Calu3 (cell line): ENCODE measurements at regions not wholly inside any gene's neighbourhood (a gene's known extent, or its start where the extent isn't known, plus 50 kb on each side); places are given as distances from the start of the nearest gene placed in this dataset.

Source experiments
- BruUV-seq: library from RNA; stranded (reverse); fragments of 400-500 nt; replicated peaks from 2 replicates; lab custom pipeline; 2021; lab: Mats Ljungman, UMichigan
- CTCF ChIA-PET: fragments of 300-600 bp; sonication (Branson Sonifier 250); formaldehyde crosslinking; loops from one replicate; lab custom pipeline; 2022; ENCODE audit warnings: antibody characterized with exemption; lab: Charles Lee
- DNase-seq: peaks from one replicate; pipeline ENCODE4 v3.0.0; 2022
- H3K27ac Mint-ChIP-seq: one replicate; pipeline ENCODE4 v1.8.0; 2022; ENCODE audit warnings: mixed read lengths; ENCODE audit not compliant: unreplicated experiment
- H3K27me3 Mint-ChIP-seq: one replicate; pipeline ENCODE4 v1.8.0; 2022; ENCODE audit warnings: mixed read lengths; ENCODE audit not compliant: unreplicated experiment
- H3K36me3 Mint-ChIP-seq: one replicate; pipeline ENCODE4 v1.8.0; 2022; ENCODE audit warnings: mild to moderate bottlenecking, moderate library complexity, mixed read lengths; ENCODE audit not compliant: insufficient read depth, unreplicated experiment
- H3K4me1 Mint-ChIP-seq: one replicate; pipeline ENCODE4 v1.8.0; 2022; ENCODE audit warnings: mild to moderate bottlenecking, low read depth, mixed read lengths; ENCODE audit not compliant: unreplicated experiment
- H3K4me3 Mint-ChIP-seq: one replicate; pipeline ENCODE4 v1.8.0; 2022; ENCODE audit warnings: mild to moderate bottlenecking, low read depth, moderate library complexity, mixed read lengths; ENCODE audit not compliant: unreplicated experiment
- H3K9me3 Mint-ChIP-seq: one replicate; pipeline ENCODE4 v1.8.0; 2022; ENCODE audit warnings: low read depth, mixed read lengths; ENCODE audit not compliant: unreplicated experiment
- CTCF ChIP-seq: fragments of 200-600 bp; IDR thresholded peaks from one replicate; pipeline ENCODE4 v1.8.0; 2022; ENCODE audit warnings: antibody characterized with exemption; ENCODE audit not compliant: unreplicated experiment
- intact Hi-C: fragments of 100-400 bp; cut with micrococcal nuclease; formaldehyde crosslinking; loops from one replicate; pipeline ENCODE4 v1.10.0; 2022; ENCODE audit not compliant: unreplicated experiment

- intact Hi-C loops: no loop called here
- Mint-ChIP-seq H3K4me1 (no peaks in the 10 kb centered on the region), H3K27me3 (peaks cover 72% of the 10 kb centered on the region), H3K4me3 (no peak overlapping the region), H3K36me3 (no peaks in the 10 kb centered on the region), H3K9me3 (no peaks in the 10 kb centered on the region), H3K27ac (no peak overlapping the region)
- BruUV-seq: no TSS peak
- DNase-seq: no peak
- CTCF ChIA-PET: interaction anchor here (0.6 kb wide), 1 partner anchor 42 kb away, joined by 3 read pairs; no protein-coding TSS in a partner anchor
- TF ChIP-seq CTCF: no peak
Measured at GRCh38 chr12:4089121-4089606, 184.4 kb upstream of the CCND2 start.

- Mint-ChIP-seq H3K27ac (no peak overlapping the region), H3K9me3 (no peaks in the 10 kb centered on the region), H3K4me1 (no peaks in the 10 kb centered on the region), H3K27me3 (peaks cover 72% of the 10 kb centered on the region), H3K4me3 (no peak overlapping the region), H3K36me3 (no peaks in the 10 kb centered on the region)
- DNase-seq: no peak
- intact Hi-C loops: no loop called here
- BruUV-seq: no TSS peak
- no peak for TF ChIP-seq CTCF
- CTCF ChIA-PET: no interaction called here
Measured at GRCh38 chr12:4088451-4088850, 185.1 kb upstream of the CCND2 start.

- CTCF ChIA-PET: no interaction called here
- TF ChIP-seq CTCF: no peak
Measured at GRCh38 chr12:4086481-4086880, 187.1 kb upstream of the CCND2 start.

GRCh38 chr12:4084573-4084972 is 189.0 kb upstream of the CCND2 start:
- intact Hi-C loops: no loop called here
- no peak overlapping the region for H3K4me3 Mint-ChIP-seq
- H3K9me3 Mint-ChIP-seq: no peaks in the 10 kb centered on the region
- CTCF ChIA-PET: no interaction called here
- no peak for DNase-seq
- H3K4me1 Mint-ChIP-seq: no peaks in the 10 kb centered on the region
- peaks cover 90% of the 10 kb centered on the region for H3K27me3 Mint-ChIP-seq
- no peak for TF ChIP-seq CTCF
- H3K36me3 Mint-ChIP-seq: no peaks in the 10 kb centered on the region
- H3K27ac Mint-ChIP-seq: no peak overlapping the region
- BruUV-seq: no TSS peak

More at GRCh38 chr12:4086481-4086880, 187.1 kb upstream of the CCND2 start:
- Mint-ChIP-seq H3K9me3 (no peaks in the 10 kb centered on the region), H3K36me3 (no peaks in the 10 kb centered on the region), H3K4me1 (no peaks in the 10 kb centered on the region), H3K27ac (no peak overlapping the region), H3K27me3 (peaks cover 88% of the 10 kb centered on the region), H3K4me3 (no peak overlapping the region)
- intact Hi-C loops: no loop called here
- BruUV-seq: no TSS peak
- DNase-seq: no peak
